Neural cell (in vitro differentiated cells): ENCODE measurements at regions not wholly inside any gene's neighbourhood (a gene's known extent, or its start where the extent isn't known, plus 50 kb on each side); places are given as distances from the start of the nearest gene placed in this dataset.

Experiments
- H2AFZ ChIP-seq: fragments of 200-600, 300-800 bp; sonication (generic), shearing (Covaris generic); 2 replicates; pipeline ENCODE4 v1.6.0; 2014; ENCODE audit warnings: low read depth, mild to moderate bottlenecking, antibody characterized with exemption, low read length, moderate library complexity
- H3F3A ChIP-seq: fragments of 200-600 bp; shearing (Covaris generic); 2 replicates; pipeline ENCODE4 v1.6.1; 2016; ENCODE audit warnings: mild to moderate bottlenecking, moderate library complexity, mixed read lengths, antibody characterized with exemption, low read length; ENCODE audit not compliant: insufficient read depth, poor library complexity, severe bottlenecking
- H3K27ac ChIP-seq: fragments of 200-600, 300-800 bp; sonication (generic), shearing (Covaris generic); 2 replicates; pipeline ENCODE4 v1.5.1; 2014; ENCODE audit warnings: mild to moderate bottlenecking, low read length, moderate library complexity
- H3K27me3 ChIP-seq: fragments of 300-800, 200-600 bp; sonication (generic), shearing (Covaris generic); 2 replicates; pipeline ENCODE4 v1.6.0; 2014; ENCODE audit warnings: mild to moderate bottlenecking, low read depth, low read length, moderate library complexity; ENCODE audit not compliant: insufficient read depth
- H3K36me3 ChIP-seq: fragments of 300-800, 200-600 bp; sonication (generic), shearing (Covaris generic); 2 replicates; pipeline ENCODE4 v1.5.1; 2014; ENCODE audit warnings: mild to moderate bottlenecking, antibody characterized with exemption, low read length, moderate library complexity; ENCODE audit not compliant: insufficient read depth
- H3K4me2 ChIP-seq: fragments of 300-800, 200-600 bp; sonication (generic), shearing (Covaris generic); 2 replicates; pipeline ENCODE4 v1.6.0; 2014; ENCODE audit warnings: mild to moderate bottlenecking, low read length
- H3K4me3 ChIP-seq: fragments of 300-800, 200-600 bp; sonication (generic), shearing (Covaris generic); 2 replicates; pipeline ENCODE4 v1.5.1; 2014; ENCODE audit warnings: mild to moderate bottlenecking, low read length, moderate library complexity
- H3K79me2 ChIP-seq: fragments of 200-600 bp; shearing (Covaris generic); replicated peaks from 2 replicates; pipeline ENCODE4 v1.6.0; 2014; ENCODE audit warnings: mild to moderate bottlenecking, low read length, moderate library complexity; ENCODE audit not compliant: insufficient read depth
- H3K9ac ChIP-seq: fragments of 300-800, 200-600 bp; sonication (generic), shearing (Covaris generic); 2 replicates; pipeline ENCODE4 v1.6.1; 2016; ENCODE audit warnings: mild to moderate bottlenecking, low read length, mixed read lengths
- H3K9me2 ChIP-seq: fragments of 200-600 bp; shearing (Covaris generic); 2 replicates; pipeline ENCODE4 v1.6.1; 2016; ENCODE audit warnings: mild to moderate bottlenecking, low read length, mixed read lengths; ENCODE audit not compliant: insufficient read depth
- H3K9me3 ChIP-seq: fragments of 200-600, 300-800 bp; sonication (generic), shearing (Covaris generic); 2 replicates; pipeline ENCODE4 v1.6.1; 2016; ENCODE audit warnings: mild to moderate bottlenecking, mixed run types, low read length, moderate library complexity, mixed read lengths
- H4K20me1 ChIP-seq: fragments of 200-600 bp; shearing (Covaris generic); 2 replicates; pipeline ENCODE4 v1.6.1; 2016; ENCODE audit warnings: mild to moderate bottlenecking, mixed run types; ENCODE audit not compliant: insufficient read depth
- CTCF ChIP-seq: fragments of 450-650 bp; IDR thresholded peaks from 2 replicates; pipeline ENCODE4 v1.5.1; 2014; ENCODE audit warnings: antibody characterized with exemption, mild to moderate bottlenecking, moderate library complexity; ENCODE audit not compliant: poor library complexity, severe bottlenecking
- EP300 ChIP-seq: fragments of 450-650 bp; conservative IDR thresholded peaks from 2 replicates; pipeline ENCODE4 v1.6.1; 2014; ENCODE audit warnings: antibody characterized with exemption, mild to moderate bottlenecking, moderate library complexity; ENCODE audit not compliant: poor library complexity, severe bottlenecking
- EZH2 ChIP-seq: fragments of 200-600, 300-800 bp; shearing (Covaris generic), sonication (generic); IDR thresholded peaks from 2 replicates; pipeline ENCODE4 v1.6.1; 2014; ENCODE audit warnings: antibody characterized with exemption, low read length, borderline replicate concordance, mild to moderate bottlenecking; ENCODE audit not compliant: insufficient read depth, poor library complexity, severe bottlenecking
- MXI1 ChIP-seq: fragments of 450-650 bp; conservative IDR thresholded peaks from 2 replicates; pipeline ENCODE4 v1.6.1; 2014; ENCODE audit warnings: antibody characterized with exemption, mild to moderate bottlenecking; ENCODE audit not compliant: poor library complexity, severe bottlenecking
- POLR2AphosphoS5 ChIP-seq: IDR thresholded peaks from 2 replicates; pipeline ENCODE4 v1.6.1; 2012
- RAD21 ChIP-seq: fragments of 450-650 bp; conservative IDR thresholded peaks from 2 replicates; pipeline ENCODE4 v1.6.1; 2014; ENCODE audit warnings: antibody characterized with exemption, mild to moderate bottlenecking, moderate library complexity
- REST ChIP-seq: IDR thresholded peaks from 2 replicates; pipeline ENCODE4 v1.6.1; 2012; ENCODE audit warnings: borderline replicate concordance
- SMC3 ChIP-seq: fragments of 450-650 bp; conservative IDR thresholded peaks from 2 replicates; pipeline ENCODE4 v1.6.1; 2014; ENCODE audit warnings: antibody characterized with exemption, mild to moderate bottlenecking, moderate library complexity; ENCODE audit not compliant: poor library complexity
- TAF1 ChIP-seq: IDR thresholded peaks from 2 replicates; pipeline ENCODE4 v1.6.1; 2012; ENCODE audit warnings: low read depth

GRCh38 chr9:38229504-38230155 is 160.6 kb upstream of the SHB start:
- H3K9me2 ChIP-seq: no peaks in the 10 kb centered on the region
- H3F3A ChIP-seq: no peaks in the 10 kb centered on the region
- H3K4me3 ChIP-seq: no peak overlapping the region
- H3K36me3 ChIP-seq: no peaks in the 10 kb centered on the region
- no peaks in the 10 kb centered on the region for H4K20me1 ChIP-seq
- TF ChIP-seq EP300: no peak
- TF ChIP-seq SMC3: no peak
- no peaks in the 10 kb centered on the region for H3K27me3 ChIP-seq
- H3K9me3 ChIP-seq: no peaks in the 10 kb centered on the region
- no peak overlapping the region for H3K9ac ChIP-seq
- H3K27ac ChIP-seq: no peak overlapping the region
- H3K4me2 ChIP-seq: no peak overlapping the region
- no peaks in the 10 kb centered on the region for H3K79me2 ChIP-seq
- no peak overlapping the region for H2AFZ ChIP-seq

- H3K4me2 ChIP-seq: no peak overlapping the region
- H3K9me3 ChIP-seq: no peaks in the 10 kb centered on the region
- H3K36me3 ChIP-seq: no peaks in the 10 kb centered on the region
- H3K9me2 ChIP-seq: no peaks in the 10 kb centered on the region
- H3F3A ChIP-seq: no peaks in the 10 kb centered on the region
- no peaks in the 10 kb centered on the region for H4K20me1 ChIP-seq
- H3K27ac ChIP-seq: no peak overlapping the region
- H3K79me2 ChIP-seq: no peaks in the 10 kb centered on the region
- no peak overlapping the region for H3K4me3 ChIP-seq
- TF ChIP-seq REST (no peak), POLR2AphosphoS5 (no peak), MXI1 (no peak), TAF1 (no peak), EP300 (no peak), SMC3 (no peak), EZH2 (no peak)
- no peaks in the 10 kb centered on the region for H3K27me3 ChIP-seq
- H3K9ac ChIP-seq: no peak overlapping the region
- no peak overlapping the region for H2AFZ ChIP-seq
These were observed 160.1 kb upstream of the SHB start for GRCh38 chr9:38229104-38229500.

- Histone ChIP-seq H3K4me3 (no peak overlapping the region), H4K20me1 (no peaks in the 10 kb centered on the region), H3K9ac (no peak overlapping the region), H3K36me3 (no peaks in the 10 kb centered on the region), H2AFZ (no peak overlapping the region), H3F3A (no peaks in the 10 kb centered on the region), H3K27ac (no peak overlapping the region), H3K4me2 (no peak overlapping the region), H3K79me2 (no peaks in the 10 kb centered on the region), H3K9me3 (no peaks in the 10 kb centered on the region), H3K27me3 (no peaks in the 10 kb centered on the region), H3K9me2 (no peaks in the 10 kb centered on the region)
- TF ChIP-seq POLR2AphosphoS5: no peak
- no peak for TF ChIP-seq MXI1
- no peak for TF ChIP-seq SMC3
- no peak for TF ChIP-seq CTCF
- no peak for TF ChIP-seq RAD21
- TF ChIP-seq EZH2: no peak
- TF ChIP-seq TAF1: no peak
- no peak for TF ChIP-seq EP300
- TF ChIP-seq REST: no peak
These were observed 159.5 kb upstream of the SHB start for GRCh38 chr9:38228331-38229103.
